Occipital lobe (tissue), 1 donor: ENCODE measurements at regions not wholly inside any gene's neighbourhood (a gene's known extent, or its start where the extent isn't known, plus 50 kb on each side); places are given as distances from the start of the nearest gene placed in this dataset.
"Not testable (repeated sequence)": the region's sequence is repeated elsewhere in the genome, so short reads cannot be mapped to it uniquely, and the experiment has no call there.

Experiments used
- DNase-seq: peaks from one replicate; lab custom pipeline; 2025; lab: John Stamatoyannopoulos, UW

DNA sequence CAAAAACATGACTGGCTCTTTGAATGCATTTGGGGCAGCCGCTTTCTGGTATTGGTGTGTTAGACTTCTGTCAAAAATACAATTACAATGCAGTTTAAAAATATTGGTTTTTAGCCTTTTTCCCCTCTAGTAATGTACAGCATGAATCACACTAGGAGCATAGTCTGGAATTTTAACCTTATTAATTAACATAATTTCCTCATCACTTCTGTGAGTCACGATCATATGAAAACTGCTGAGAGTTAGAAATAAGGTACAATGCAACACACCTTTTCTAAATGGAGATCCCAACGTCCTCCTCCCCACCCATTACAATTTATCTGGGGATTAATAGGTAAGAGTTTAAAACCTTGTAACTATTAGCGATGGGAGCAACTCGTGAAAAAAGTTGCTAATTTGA, 297.1 kb upstream of the RIMS1 start:
- no peak for DNase-seq

DNA sequence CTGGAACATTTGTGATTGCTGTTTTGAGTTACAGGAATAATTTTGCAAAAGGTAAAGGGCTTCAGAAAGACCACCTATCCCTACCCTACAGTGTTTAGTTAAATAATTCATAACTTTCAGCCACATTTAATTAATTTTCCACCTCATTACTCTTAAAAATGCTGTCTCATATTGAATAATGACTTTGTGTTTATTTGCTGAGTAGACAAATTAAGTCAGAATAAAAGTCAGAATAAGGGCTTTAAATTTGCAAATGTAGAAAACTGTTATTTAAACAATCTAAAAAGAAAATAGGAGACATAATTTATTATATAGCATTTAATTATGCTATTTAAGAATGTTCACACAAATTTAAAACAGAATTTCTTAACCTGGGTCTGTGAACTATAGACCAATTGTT, 293.7 kb upstream of the RIMS1 start:
- no peak for DNase-seq

DNA sequence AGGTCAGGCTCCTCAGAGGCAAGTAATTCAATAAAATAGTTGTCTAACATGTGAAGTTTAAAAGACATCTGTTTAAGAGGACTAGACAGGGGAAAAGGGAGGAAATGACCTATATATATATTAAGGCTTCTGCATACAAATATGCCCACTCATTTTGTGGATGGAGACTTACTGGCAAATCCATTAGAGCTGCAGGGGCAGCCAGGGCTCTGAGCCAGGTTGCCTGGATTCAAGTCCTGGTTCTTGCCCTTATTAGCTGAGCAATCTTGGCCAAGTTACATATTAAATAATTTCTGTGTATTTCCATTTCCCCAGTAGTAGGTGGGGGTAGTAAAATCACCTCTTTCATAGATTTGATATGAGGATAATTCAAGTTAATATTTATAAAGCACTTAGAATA, 287.0 kb upstream of the RIMS1 start:
- DNase-seq: no peak

DNA sequence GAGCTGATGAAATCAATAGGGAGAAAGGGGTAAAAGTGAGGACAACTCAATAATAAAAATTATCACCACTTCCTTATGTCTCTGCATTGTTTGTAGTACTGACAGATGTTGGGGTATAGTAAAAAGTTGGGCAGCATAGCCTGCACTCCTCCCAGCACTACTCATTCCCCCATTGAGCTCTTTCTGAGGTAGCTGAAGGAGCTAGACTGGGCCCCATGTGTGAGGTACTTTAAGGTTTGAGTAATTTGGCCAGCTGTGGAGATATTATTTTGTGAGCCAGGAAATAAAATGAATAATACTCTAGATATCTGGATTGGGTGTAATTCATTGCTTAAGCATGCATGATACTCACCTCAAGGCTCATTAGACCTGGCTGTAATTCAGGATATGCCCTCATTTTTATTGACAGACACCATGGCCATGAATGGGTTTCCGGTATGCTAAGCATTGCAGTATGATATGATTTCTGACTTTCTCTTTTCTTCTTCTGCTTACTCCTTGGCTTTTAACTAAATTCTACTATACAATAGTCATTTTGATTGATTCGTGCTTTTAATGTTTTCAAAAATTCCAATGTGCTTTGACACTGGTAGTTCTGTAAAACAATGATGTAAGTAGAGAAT, 283.9 kb upstream of the RIMS1 start:
- no peak for DNase-seq

DNA sequence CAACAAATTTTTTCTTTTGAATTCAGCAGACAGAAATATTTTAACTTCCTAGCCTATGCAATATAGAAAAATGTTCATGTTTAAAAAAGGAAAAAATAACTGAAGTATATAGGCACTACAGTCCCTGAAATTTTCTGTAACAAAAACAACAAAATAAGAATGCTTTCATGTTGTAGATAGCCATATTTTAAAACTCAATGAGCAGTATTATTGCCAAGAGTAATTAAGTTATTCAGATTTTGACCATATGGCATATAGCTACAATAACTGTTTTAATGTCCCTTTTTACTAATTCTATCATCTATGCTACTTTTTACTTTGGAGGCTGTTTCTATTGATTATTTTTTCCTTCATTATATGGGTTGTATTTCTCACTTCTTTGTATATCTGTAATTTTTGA, 283.3 kb upstream of the RIMS1 start:
- DNase-seq: no peak

DNA sequence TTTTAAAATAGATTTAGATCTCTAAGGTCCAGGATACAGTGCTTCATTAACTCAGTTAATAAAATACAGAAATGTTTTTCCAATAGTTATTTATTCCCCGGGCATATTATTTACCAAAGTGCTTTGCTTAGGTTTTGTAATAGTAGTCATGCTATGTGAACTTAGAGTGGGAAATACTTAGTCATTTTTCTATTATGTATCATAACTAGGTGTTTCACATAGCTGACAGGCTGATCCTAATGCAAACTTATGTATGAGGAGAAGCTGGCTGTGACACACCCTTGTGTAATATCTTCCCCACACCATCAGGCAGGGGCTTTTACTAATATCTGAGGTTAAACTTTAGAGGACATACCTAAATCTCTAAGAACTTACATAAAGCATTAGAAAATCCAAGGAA, 277.7 kb upstream of the RIMS1 start:
- DNase-seq: no peak

DNA sequence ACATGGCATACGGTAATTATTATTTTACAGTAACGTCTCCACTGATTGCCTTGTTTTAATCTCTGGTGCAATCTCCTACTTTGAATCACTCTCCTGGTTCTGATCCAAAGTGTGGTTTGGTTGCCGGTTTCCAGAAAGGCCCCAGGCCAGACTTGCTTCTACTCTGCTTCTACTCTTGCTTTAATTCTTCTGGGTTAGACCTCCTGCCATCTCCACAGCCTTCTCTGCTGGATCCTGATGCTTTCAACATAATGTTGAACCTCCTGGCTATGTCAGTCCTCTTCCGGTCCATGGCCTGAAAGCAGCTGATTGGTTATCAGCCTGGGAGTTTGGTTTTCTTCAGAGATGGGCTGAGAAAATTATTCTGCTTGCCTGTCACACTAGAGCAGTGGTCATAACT, 266.5 kb upstream of the RIMS1 start:
- no peak for DNase-seq

DNA sequence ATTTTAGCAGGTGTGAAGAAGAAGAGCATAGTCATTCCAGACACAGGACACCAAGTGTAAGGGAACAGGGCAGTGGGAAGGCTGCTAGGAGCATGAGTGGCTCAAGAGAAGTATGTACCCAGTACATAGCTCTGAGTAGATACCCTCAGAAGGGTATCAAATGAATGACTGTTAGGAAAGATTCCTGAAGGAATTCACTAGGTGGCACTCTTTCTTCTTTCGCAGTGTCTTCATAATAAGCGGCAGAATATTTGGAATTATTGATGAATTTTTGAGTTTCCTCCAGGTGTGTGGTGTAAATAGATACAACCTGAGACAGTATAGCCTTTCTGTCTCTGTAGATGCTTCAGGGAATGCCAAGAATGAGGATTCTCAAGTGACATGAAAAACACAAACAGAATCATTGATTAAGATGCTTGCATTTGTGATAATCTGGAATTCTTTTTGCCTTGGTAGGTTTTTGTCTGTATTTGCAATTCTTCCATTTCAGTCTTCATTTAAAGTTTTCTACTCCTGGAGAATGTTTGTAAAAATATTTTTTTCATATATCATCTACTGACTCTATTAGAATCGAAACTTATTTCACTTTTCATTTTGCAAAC, 264.3 kb upstream of the RIMS1 start:
- no peak for DNase-seq

DNA sequence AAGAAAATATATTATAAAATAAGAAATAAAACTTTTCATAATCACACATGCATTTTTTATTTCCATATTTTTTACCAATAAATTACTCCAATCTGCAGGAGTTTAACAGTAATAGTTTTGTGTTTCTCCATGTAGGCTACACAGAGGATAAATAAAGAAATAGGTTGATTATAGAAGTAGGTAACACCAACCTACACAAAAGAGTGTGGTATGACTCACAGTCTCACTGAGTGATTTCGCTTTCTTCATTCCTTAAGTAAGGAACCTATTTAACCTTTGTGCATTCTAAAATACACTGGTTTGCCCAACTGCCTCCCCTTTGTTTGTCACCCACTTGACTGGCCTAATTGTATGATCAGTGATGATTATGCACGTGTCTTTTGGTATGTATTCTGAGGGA, 244.2 kb upstream of the RIMS1 start:
- no peak for DNase-seq

DNA sequence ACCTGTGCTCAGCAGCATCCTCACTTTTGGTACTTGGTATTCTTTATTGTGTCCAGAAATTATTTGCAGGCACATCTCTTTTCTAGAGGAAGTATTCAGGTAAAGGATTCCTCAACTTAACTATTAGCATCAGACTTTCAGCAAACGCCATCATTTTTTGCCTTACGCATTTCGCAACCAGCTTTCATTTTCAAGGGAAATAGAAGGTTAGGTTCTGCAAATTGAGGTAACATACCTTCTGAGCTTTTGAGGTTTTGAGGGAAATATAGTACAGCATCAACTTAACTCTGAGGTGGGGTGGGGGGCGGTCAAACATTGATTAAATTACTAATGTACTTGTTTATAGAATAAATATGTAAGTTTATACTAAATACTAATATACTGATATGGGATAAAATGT, 243.6 kb upstream of the RIMS1 start:
- no peak for DNase-seq

DNA sequence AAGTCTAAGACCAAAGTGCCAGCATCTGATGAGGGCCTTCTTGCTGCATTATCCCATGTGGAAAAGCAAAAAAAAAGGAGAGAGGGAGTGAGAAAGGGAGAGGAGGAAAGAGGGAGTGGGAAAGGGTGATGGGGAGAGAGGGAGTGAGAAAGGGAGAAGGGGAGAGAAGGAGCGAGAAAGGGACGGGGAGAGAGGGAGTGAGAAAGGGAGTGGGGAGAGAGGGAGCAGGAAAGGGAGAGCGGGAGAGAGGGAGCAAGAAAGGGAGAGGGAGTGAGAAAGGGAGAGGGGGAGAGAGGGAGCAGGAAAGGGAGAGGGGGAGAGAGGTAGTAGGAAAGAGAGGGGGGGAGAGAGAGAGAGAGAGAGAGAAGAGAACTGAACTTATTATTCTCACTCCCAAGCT, 241.1 kb upstream of the RIMS1 start:
- no peak for DNase-seq

DNA sequence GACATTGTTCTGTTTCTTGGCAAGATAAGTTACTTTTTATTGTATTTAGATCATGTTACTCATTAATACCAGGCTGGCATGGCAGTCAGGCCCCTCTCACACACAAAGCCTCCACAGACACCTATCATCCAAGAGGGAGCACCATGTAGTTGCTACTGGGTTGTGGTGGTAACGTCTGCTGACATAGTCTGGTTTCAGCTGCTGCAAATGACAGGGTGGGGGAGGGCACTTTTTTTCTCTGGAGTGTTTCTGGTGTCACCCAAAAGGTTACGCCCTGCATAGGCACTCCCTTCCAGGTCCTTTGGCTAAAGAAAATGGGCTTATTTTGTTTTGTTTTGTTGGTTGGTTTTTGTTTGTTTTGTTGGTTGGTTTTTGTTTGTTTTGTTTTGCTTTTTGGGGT, 236.4 kb upstream of the RIMS1 start:
- DNase-seq: no peak

DNA sequence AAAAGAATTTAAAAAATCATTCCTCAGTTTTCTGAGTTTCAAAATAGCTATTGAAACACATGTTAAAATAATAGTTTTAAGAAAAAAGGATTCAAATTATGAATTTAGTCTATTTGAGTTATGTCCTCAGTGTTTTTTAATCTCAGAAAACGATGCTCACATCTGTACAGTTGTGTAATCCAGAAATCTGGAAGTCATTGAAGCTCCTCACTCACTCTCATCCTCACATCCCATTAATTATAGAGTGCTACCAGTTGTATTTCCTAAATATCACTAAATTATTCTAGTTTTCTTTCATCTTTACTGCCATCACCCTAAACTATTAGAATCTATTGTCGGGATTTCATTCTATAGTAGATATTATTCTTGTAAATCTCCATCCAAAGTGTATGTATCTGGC, 234.7 kb upstream of the RIMS1 start:
- DNase-seq: no peak

DNA sequence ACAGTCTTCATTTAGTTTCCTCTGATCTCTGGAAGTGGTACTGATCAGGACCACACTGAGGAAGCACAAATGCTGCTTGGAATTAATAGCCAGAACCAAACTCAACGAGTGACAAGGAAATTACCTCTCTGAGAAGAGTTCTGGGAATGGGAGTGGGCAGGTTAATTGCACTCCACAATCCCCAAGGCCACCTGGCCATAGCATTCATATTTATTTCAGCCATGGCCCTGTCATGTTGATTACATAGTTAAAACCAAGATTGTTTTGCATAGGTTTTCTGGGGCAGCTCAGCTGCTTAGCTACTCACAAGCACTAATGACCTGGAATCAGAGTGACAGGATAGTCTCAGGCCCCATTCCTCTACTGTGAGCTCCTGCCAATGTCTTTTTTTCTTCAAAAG, 230.2 kb upstream of the RIMS1 start:
- DNase-seq: no peak

DNA sequence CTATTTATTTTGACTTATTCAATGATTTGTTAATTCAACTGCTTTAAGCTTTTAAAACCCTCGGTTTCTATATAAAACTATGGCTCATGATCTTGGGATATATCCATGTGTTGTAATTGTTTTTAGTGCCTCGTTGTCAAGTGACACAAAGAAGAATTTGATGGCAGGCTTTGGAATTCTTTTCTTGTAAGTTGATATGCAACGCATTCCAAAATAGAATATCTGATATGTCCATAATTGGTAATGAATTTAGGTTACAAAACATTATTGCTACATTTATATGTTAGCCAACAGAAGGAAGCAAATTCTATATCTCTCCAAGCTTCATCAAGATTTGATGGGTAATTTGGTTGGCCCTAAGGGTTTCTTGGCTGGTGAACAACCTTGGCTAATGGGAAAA, 220.4 kb upstream of the RIMS1 start:
- no peak for DNase-seq

DNA sequence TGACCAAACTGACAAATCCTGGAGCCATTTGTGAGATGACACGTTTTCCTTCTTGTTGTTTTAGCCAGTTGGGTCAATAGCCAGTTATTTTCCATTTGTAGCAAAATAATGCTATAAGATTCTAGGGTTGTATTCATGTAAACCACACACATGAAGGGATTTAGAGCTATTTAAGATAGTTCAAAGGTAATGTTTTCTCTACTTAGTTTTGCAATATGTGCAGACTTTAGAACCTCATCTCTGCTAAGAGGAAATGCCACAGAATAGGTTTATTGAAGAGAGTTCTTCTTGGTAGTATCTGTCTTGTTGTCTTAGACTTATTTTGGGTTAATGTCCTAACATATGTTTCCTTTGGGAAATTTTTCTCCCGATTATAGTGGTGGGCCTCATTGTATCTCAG, 213.5 kb upstream of the RIMS1 start:
- DNase-seq: no peak

DNA sequence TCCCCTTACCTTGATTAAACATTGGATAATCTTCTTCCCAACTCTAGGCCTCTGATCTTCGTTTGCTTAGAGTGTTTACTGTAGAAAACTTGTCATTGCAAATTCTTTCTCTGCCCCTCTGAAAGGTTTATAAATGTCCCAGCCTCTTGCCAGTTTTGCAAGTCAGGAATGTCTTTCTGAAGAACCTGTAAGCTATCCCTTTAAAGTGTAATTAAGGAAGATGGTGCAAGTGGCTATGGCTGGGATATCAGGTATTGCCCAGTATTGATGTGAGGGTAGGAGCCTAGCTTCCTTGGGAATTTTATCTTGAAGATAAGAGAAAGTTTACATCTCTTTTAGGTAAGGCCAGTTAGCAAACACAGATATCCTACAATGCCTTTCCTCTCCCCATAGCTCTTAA, 211.0 kb upstream of the RIMS1 start:
- DNase-seq: no peak

DNA sequence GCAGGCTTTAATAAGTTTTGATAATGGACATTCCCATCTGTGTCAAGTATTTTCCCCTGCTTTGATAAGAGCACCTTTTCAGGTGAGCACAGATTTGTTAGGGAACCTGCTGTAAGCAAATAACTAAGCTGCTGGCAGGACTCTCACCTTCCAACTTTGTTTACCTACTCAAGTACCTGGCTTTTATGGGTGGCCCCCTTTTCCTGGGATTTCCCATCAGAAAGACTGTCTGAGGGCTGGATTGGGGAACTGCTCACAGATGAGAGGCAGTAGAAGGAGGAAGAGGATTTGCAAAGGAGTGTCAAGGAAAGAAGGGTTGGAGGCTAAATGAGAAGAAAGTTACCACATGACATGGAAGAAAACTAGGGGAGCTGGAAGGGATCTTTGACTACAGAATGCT, 210.1 kb upstream of the RIMS1 start:
- no peak for DNase-seq

DNA sequence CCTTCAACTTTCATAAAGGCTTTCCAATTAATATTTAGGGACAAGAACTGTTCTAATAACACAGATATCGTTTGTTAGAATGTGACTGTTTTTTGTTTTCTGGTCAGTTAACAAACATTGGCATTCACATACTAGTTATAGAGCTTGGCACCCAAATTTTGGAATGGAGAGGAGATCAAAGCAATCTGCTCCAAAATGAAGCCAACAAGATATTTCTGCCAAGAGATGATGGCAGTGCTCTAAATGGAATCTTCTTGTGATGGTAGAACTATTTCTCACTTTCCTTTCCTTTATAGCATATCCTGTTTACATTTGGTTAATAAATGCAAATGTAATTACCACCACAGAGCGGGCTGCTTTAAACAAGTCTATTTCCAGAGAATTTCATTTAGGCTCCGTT, 208.3 kb upstream of the RIMS1 start:
- no peak for DNase-seq

DNA sequence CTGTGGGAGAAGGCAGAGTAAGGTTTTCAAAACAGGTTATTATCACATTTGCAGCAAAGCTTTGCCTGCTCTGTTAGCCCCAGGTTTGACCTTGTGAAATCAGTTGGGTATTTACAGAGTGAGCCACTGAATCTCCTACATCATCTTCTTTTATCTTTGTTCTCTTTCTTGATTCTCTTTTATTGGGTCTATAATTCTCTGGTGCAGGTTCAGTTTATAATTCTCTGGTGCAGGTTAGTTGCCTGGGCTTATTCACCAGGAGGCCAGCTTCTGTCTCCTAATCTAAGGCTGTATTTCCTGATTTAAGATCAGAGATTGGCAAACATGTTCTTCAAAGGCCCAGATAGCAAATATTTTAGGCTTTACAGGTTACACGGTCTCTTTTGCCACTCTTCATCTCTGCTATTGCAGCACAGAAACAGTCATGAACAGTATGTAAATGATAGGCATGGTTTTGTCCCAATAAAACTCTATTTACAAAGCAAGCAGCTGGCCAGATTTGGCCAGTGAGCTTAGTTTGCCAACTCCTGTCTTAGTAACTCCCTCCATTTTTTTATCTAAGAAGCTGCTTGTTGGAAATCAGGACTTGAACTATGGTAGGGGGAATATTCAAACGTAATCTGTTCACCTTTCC, 205.0 kb upstream of the RIMS1 start:
- DNase-seq: no peak

DNA sequence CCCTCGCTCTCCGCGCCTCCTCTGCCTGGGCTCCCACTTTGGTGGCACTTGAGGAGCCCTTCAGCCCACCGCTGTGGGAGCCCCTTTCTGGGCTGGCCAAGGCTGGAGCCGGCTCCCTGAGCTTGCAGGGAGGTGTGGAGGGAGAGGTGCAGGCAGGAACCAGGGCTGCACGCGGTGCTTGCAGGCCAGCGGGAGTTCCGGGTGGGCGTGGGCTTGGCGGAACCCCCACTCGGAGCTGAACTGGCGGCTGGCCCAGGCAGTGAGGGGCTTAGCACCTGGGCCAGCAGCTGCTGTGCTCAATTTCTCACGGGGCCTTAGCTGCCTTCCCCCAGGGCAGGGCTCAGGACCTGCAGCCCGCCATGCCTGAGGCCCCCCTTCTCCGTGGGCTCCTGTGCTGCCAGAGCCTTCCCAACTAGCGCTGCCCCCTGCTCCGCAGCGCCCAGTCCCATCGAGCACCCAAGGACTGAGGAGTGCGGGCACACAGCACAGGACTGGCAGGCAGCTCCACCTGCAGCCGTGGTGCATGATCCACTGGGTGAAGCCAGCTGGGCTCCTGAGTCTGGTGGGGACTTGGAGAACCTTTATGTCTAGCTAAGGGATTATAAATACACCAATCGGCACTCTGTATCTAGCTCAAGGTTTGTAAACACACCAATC, 200.2 kb upstream of the RIMS1 start:
- not testable (repeated sequence) for DNase-seq

DNA sequence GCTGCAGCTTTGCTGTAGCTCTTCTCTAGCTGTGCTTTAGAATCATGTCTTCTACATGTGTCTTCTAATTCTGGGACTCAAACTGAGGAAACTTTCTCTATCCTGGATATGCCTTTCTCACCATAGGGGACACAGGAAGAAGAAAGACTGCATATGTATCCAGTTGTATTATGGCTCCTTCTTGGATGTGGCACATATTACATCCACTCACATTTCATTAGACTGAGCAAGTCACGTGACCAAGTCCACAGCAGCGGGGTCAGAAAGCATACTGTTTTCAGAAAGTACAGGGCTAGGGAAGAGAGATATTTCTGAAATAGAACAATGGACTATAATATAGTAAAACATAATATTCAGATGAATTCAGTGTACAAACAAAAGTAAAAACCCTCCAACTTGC, 187.6 kb upstream of the RIMS1 start:
- no peak for DNase-seq

DNA sequence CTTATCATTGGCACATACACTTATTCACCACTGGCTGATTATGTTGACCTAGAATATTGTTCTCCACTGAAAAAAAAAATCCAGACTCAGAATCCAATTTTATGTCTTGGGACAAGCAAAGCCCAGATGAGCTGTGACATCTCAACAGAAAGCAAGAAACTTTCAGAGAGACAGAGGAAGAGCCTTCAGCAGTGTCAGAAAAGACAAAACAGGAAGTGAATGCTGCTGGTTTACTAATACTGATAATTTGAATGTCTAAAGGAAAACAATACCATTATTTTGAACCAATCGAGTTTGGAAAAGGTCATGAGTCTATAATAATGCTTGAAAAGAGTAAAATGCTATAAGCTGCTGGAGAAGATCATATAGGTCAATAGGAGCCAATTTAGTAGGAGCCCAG, 179.8 kb upstream of the RIMS1 start:
- no peak for DNase-seq
